ENCODE measurements at regions not wholly inside any gene's neighbourhood (a gene's known extent, or its start where the extent isn't known, plus 50 kb on each side); places are given as distances from the start of the nearest gene placed in this dataset.
A peak's percentile ranks its signal among the peaks of the same experiment; 100 is the strongest.
"Not testable (repeated sequence)": the region's sequence is repeated elsewhere in the genome, so short reads cannot be mapped to it uniquely, and the experiment has no call there.

GRCh38 chr6:139982195-139982594 is 607.7 kb upstream of the CITED2 start:
- DNase-seq: peak in 1 of 2 experiments; percentile 34
- no peaks in the 10 kb centered on the region for H3K27me3 ChIP-seq
- no peaks in the 10 kb centered on the region for H3K9me3 ChIP-seq (replicated peaks)
- no peaks in the 10 kb centered on the region for H3K36me3 ChIP-seq
- H3K4me1 ChIP-seq: peaks cover 64% of the 10 kb centered on the region
- H3K27ac ChIP-seq: peak overlapping the region; percentile 44
- H3K4me3 ChIP-seq: peak overlapping the region; percentile 11; the same call in 1 of the 2 replicates

GRCh38 chr6:139981768-139982181 is 607.3 kb upstream of the CITED2 start:
- H3K27ac ChIP-seq: peak overlapping the region; percentile 44
- peak overlapping the region; percentile 11; the same call in 1 of the 2 replicates for H3K4me3 ChIP-seq
- H3K4me1 ChIP-seq: peaks cover 64% of the 10 kb centered on the region
- H3K9me3 ChIP-seq (replicated peaks): no peaks in the 10 kb centered on the region
- H3K36me3 ChIP-seq: no peaks in the 10 kb centered on the region
- no peaks in the 10 kb centered on the region for H3K27me3 ChIP-seq
- peak; percentile 70 to 86 for DNase-seq

DNA sequence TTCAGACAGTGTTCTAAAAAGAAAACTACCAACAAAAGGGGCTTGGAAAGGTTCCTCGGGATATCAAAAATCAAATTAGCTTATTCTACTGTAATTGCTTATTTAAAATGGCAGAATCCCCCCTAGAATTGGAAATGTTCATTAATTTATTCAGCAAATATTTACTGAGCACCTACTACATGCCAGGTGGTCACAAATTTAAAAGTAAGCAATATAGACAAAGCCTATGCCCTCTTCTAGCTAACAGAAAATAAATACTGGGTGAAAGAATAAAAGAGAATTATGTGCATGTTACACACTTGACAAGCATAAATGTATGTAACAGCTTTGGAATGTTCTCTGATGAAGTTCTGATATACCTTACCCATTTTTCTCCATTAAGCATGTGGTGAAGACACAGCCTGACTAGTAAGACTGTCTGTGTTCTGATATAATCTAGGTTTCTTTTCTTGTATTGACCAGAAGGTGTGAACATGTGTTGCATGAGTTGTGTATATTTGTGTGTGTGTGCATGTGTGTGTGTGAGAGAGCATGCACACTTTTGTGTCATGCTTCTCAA is 606.7 kb upstream of the CITED2 start:
- Histone ChIP-seq H3K4me1 (peaks cover 64% of the 10 kb centered on the region), H3K27me3 (no peaks in the 10 kb centered on the region)
- DNase-seq: no peak

GRCh38 chr6:139980631-139981030 is 606.2 kb upstream of the CITED2 start:
- not testable (repeated sequence) for H3K9me3 ChIP-seq (replicated peaks); H3K4me3 ChIP-seq; H3K36me3 ChIP-seq; H3K27me3 ChIP-seq
- Histone ChIP-seq H3K27ac (peak overlapping the region; percentile 79), H3K4me1 (peaks cover 64% of the 10 kb centered on the region)
- DNase-seq: peak; percentile 47 to 62

More for the DNA sequence above, 606.7 kb upstream of the CITED2 start:
- Histone ChIP-seq H3K27ac (peak overlapping the region; percentile 79), H3K4me3 (no peak overlapping the region), H3K9me3 (replicated peaks) (no peaks in the 10 kb centered on the region), H3K36me3 (no peaks in the 10 kb centered on the region)

DNA sequence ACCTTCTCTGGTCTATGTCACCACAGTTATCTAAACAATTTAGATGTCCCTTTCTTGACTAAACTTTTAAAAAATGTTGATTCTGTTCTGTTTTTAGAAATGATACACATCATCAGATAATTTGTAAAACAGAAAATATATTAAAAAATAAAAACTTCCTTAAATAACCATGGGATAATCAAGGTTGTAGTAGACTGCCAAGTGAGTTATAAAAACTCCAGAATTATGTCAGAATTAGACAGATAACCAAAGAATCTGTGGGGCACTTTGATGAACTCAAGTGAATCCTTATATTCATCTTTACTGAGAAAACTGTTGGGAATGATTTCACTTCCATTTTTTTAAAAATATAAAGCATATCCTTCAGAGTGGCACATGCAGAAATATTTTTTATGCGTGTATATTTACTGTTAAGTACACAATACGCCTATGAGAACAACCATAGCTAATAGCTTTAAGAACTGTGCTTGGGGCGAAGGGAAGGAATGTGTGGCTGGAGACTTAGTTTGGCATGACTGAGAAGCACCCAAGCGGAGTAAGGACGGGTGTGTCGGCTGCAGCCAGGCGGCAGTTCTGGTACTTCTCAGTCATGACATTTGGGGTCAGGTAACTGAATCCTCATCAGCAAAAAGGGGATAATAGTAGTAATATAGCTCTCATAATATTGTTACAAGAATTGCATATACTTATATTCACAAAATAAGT is 604.7 kb upstream of the CITED2 start:
- H3K4me1 ChIP-seq: peaks cover 68% of the 10 kb centered on the region
- DNase-seq: peak; percentile 79 to 83
- no peaks in the 10 kb centered on the region for H3K9me3 ChIP-seq (replicated peaks)
- H3K36me3 ChIP-seq: no peaks in the 10 kb centered on the region
- no peak overlapping the region for H3K4me3 ChIP-seq
- peak overlapping the region; percentile 79 for H3K27ac ChIP-seq
- H3K27me3 ChIP-seq: no peaks in the 10 kb centered on the region

- no peaks in the 10 kb centered on the region for H3K27me3 ChIP-seq
- peak; percentile 29 to 53 for DNase-seq
- H3K36me3 ChIP-seq: no peaks in the 10 kb centered on the region
- H3K4me3 ChIP-seq: no peak overlapping the region
- peaks cover 70% of the 10 kb centered on the region for H3K4me1 ChIP-seq
- H3K27ac ChIP-seq: peak overlapping the region; percentile 79
- H3K9me3 ChIP-seq (replicated peaks): no peaks in the 10 kb centered on the region
Measured at GRCh38 chr6:139977887-139978332, 603.5 kb upstream of the CITED2 start.

DNA sequence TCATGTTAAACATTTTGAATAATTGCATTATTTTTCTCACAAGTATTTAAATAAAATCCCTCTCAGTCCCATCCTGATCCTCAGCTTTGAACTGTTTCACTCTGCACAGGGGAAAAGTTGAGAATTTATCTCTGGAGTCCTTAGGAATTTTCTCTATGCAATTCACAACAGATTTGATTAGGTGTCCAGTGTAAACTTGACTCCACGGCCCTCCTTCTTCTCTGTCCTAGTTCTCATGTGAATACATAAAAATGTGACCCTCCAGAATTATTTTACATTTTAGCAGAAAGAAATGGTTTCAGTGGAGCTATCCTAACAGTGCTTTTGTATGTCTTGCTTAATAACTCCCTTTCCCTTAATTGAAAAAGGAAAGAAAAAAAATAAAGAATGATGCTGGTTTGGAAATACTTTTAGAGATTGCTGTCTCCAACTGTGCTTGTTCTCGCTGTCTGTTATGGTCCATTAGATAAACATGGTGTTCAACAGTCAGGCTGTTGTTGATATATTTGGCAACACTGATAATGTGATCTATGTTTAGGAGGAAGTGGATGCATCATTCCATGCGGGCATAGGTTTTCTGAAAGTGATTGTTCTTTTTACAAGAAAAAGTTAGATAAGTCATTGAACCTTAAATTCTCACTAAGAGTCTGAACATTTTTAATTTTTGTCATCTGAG is 599.4 kb upstream of the CITED2 start:
- Histone ChIP-seq H3K4me1 (peaks cover 31% of the 10 kb centered on the region), H3K27me3 (no peaks in the 10 kb centered on the region), H3K4me3 (peak overlapping the region; percentile 23; the same call in 1 of the 2 replicates), H3K9me3 (replicated peaks) (no peaks in the 10 kb centered on the region), H3K36me3 (no peaks in the 10 kb centered on the region), H3K27ac (peak overlapping the region; percentile 60)
- DNase-seq: peak in 1 of 2 experiments; percentile 58

DNA sequence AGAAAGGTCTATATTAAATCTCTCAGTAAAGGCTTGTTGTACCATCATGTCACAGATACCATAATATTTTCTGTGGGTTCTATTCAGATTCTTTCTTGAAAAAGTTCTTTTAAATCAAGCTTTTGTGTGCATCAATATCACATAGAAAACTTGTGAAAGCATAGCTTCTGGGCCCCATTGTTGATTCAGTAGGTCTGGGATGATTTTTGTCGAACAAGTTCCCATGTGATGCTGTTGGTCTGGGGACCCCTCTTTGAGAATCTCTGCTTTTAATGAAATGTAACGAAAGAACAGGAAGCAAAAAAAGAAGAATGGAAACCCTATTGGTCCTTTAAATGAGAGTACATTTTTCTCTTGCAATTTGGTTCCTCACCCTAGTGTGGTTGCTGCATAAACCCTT is 597.7 kb upstream of the CITED2 start:
- H3K36me3 ChIP-seq: no peaks in the 10 kb centered on the region
- H3K9me3 ChIP-seq (replicated peaks): no peaks in the 10 kb centered on the region
- peaks cover 15% of the 10 kb centered on the region for H3K4me1 ChIP-seq
- no peak overlapping the region for H3K4me3 ChIP-seq
- no peak overlapping the region for H3K27ac ChIP-seq
- no peak for DNase-seq
- H3K27me3 ChIP-seq: no peaks in the 10 kb centered on the region

DNA sequence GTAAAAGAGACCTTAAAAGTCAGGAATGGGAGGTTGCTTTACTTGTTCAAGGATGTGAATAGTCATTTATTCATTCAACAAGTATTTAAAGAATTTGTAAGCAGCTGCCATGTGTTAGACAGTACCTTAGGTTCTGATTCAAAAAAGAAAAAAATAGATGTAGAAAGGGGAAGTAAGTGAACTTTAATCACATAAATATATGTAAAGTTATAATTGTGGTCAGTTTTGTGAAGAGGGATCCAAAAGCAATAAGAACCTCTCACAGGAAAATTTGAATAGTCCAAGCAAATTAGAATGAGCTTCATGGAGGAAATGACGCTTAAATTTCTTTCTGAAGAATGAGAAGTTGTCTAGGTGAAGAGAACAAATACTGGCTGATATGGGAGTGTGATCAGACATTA is 596.1 kb upstream of the CITED2 start:
- DNase-seq: no peak
- no peaks in the 10 kb centered on the region for H3K27me3 ChIP-seq
- H3K36me3 ChIP-seq: no peaks in the 10 kb centered on the region
- no peaks in the 10 kb centered on the region for H3K9me3 ChIP-seq (replicated peaks)
- H3K27ac ChIP-seq: no peak overlapping the region
- no peak overlapping the region for H3K4me3 ChIP-seq
- peaks cover 15% of the 10 kb centered on the region for H3K4me1 ChIP-seq

DNA sequence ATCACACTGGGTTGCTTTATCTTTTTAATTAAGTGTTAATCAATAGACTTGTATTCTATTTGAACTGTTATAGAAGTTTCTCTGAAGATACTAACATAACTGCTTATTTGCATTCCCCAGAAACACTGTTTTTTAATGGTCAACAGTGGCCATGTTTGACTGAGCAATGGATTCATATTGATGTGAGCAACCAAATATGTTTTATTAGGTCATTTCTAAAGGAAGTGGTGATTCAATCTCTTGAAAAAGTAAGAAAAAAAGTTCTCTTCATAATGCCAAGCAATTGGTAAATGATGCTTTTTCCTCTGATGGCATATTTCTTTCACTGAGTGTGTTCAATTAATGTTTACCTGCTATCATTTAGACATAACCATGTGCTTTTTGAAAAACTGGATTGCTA is 593.0 kb upstream of the CITED2 start:
- Histone ChIP-seq H3K4me3 (no peak overlapping the region), H3K27ac (no peak overlapping the region), H3K36me3 (no peaks in the 10 kb centered on the region), H3K4me1 (no peaks in the 10 kb centered on the region), H3K9me3 (replicated peaks) (no peaks in the 10 kb centered on the region), H3K27me3 (no peaks in the 10 kb centered on the region)
- no peak for DNase-seq

DNA sequence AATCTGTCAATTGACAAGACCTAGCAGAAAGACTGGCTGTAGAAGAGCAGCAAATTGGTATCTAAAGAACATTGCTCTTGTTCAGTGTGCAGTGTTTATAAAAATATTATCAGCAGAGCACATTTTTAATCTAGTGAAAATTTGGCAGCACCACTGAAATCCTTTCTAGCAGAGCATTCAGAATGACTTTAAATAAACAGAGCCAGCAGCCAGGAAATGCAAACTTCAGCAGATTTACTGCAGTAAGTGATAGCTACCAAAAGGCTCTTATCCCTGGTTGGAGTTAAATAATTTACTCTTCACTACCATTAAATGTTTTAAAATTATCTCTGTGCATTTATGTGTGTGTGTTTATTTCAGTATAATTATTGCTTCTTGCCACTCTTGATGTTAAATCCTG is 590.9 kb upstream of the CITED2 start:
- H3K9me3 ChIP-seq (replicated peaks): no peaks in the 10 kb centered on the region
- DNase-seq: no peak
- no peaks in the 10 kb centered on the region for H3K36me3 ChIP-seq
- no peaks in the 10 kb centered on the region for H3K27me3 ChIP-seq
- no peak overlapping the region for H3K27ac ChIP-seq
- H3K4me3 ChIP-seq: no peak overlapping the region
- H3K4me1 ChIP-seq: no peaks in the 10 kb centered on the region

DNA sequence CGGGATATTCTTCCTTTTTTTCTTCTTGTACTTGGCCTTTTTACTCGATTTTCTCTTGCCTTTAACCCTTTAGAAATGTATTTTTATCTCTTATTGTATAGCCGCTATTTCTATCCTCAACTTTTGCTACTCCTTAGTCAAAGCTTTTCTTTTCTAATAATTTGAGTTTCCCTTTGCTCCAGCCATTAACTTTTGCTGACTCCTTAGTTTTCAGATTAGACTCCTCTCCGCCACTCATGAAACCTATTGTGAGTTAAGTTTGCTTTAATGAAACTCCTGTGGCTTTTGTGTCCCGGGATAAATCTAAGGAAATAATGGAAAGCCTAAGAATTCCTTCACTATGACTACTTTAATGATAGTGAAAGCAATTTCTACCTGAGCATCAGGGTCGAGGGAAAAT is 590.3 kb upstream of the CITED2 start:
- no peak overlapping the region for H3K27ac ChIP-seq
- no peaks in the 10 kb centered on the region for H3K36me3 ChIP-seq
- no peak overlapping the region for H3K4me3 ChIP-seq
- H3K4me1 ChIP-seq: no peaks in the 10 kb centered on the region
- no peaks in the 10 kb centered on the region for H3K27me3 ChIP-seq
- DNase-seq: no peak
- no peaks in the 10 kb centered on the region for H3K9me3 ChIP-seq (replicated peaks)

- H3K4me1 ChIP-seq: no peaks in the 10 kb centered on the region
- H3K4me3 ChIP-seq: no peak overlapping the region
- no peak overlapping the region for H3K27ac ChIP-seq
- no peaks in the 10 kb centered on the region for H3K27me3 ChIP-seq
- no peak for DNase-seq
- no peaks in the 10 kb centered on the region for H3K36me3 ChIP-seq
- H3K9me3 ChIP-seq (replicated peaks): no peaks in the 10 kb centered on the region
Measured at GRCh38 chr6:139962654-139963347, 588.4 kb upstream of the CITED2 start.

GRCh38 chr6:139961190-139961589 is 586.7 kb upstream of the CITED2 start:
- Histone ChIP-seq H3K36me3 (no peaks in the 10 kb centered on the region), H3K4me1 (no peaks in the 10 kb centered on the region), H3K4me3 (no peak overlapping the region), H3K27me3 (no peaks in the 10 kb centered on the region), H3K27ac (no peak overlapping the region), H3K9me3 (replicated peaks) (no peaks in the 10 kb centered on the region)
- no peak for DNase-seq

- H3K36me3 ChIP-seq: no peaks in the 10 kb centered on the region
- no peaks in the 10 kb centered on the region for H3K27me3 ChIP-seq
- no peaks in the 10 kb centered on the region for H3K9me3 ChIP-seq (replicated peaks)
- H3K4me1 ChIP-seq: no peaks in the 10 kb centered on the region
- no peak overlapping the region for H3K27ac ChIP-seq
- DNase-seq: no peak
- H3K4me3 ChIP-seq: no peak overlapping the region
Measured at GRCh38 chr6:139960671-139961070, 586.2 kb upstream of the CITED2 start.

Measured in SJCRH30 (cell line).